Osteoblast (primary cell): ENCODE measurements at regions not wholly inside any gene's neighbourhood (a gene's known extent, or its start where the extent isn't known, plus 50 kb on each side); places are given as distances from the start of the nearest gene placed in this dataset.
"Not testable (repeated sequence)": the region's sequence is repeated elsewhere in the genome, so short reads cannot be mapped to it uniquely, and the experiment has no call there.

Experiments used
- DNase-seq: peaks from one replicate; pipeline ENCODE4 v3.0.0; 2011; ENCODE audit warnings: low spot score, mixed read lengths; ENCODE audit not compliant: insufficient read length; ENCODE audit errors: missing footprints
- H2AFZ ChIP-seq: 2 replicates; pipeline ENCODE4 v1.6.0; 2011; ENCODE audit warnings: mild to moderate bottlenecking, low read length
- H3K27ac ChIP-seq: 2 replicates; pipeline ENCODE4 v1.5.1; 2011; ENCODE audit warnings: mild to moderate bottlenecking, low read depth, low read length, moderate library complexity
- H3K27me3 ChIP-seq: 2 replicates; pipeline ENCODE4 v1.6.0; 2012; ENCODE audit warnings: mild to moderate bottlenecking, control low read depth, inconsistent platforms, low read length, moderate library complexity; ENCODE audit not compliant: insufficient read depth
- H3K36me3 ChIP-seq: 2 replicates; pipeline ENCODE4 v1.5.1; 2011; ENCODE audit warnings: mild to moderate bottlenecking, low read length, control low read depth, moderate library complexity; ENCODE audit not compliant: insufficient read depth
- H3K4me1 ChIP-seq: 2 replicates; pipeline ENCODE4 v1.5.1; 2011; ENCODE audit warnings: mild to moderate bottlenecking, low read length, control low read depth, moderate library complexity; ENCODE audit not compliant: insufficient read depth
- H3K4me2 ChIP-seq: 2 replicates; pipeline ENCODE4 v1.6.0; 2011; ENCODE audit warnings: mild to moderate bottlenecking, low read length; ENCODE audit not compliant: insufficient read depth
- H3K4me3 ChIP-seq: fragments of 200-600 bp; sonication (generic); 3 replicates; pipeline ENCODE4 v1.5.1; 2012; ENCODE audit warnings: mild to moderate bottlenecking, low read length, inconsistent platforms; ENCODE audit not compliant: insufficient read depth
- H3K79me2 ChIP-seq: 2 replicates; pipeline ENCODE4 v1.6.0; 2012; ENCODE audit warnings: mild to moderate bottlenecking, low read length, control low read depth, inconsistent platforms; ENCODE audit not compliant: insufficient read depth
- H3K9me3 ChIP-seq: 2 replicates; pipeline ENCODE4 v1.5.1; 2011; ENCODE audit warnings: low read depth, low read length, control low read depth
- H4K20me1 ChIP-seq: 2 replicates; pipeline ENCODE4 v1.6.0; 2012; ENCODE audit warnings: mild to moderate bottlenecking, low read length, control low read depth; ENCODE audit not compliant: insufficient read depth
- CTCF ChIP-seq: IDR thresholded peaks from 2 replicates; pipeline ENCODE4 v1.5.1; 2011; ENCODE audit warnings: mild to moderate bottlenecking, low read depth, low read length, moderate library complexity; ENCODE audit errors: extremely low read depth

- Histone ChIP-seq H3K27me3 (no peaks in the 10 kb centered on the region), H3K79me2 (no peaks in the 10 kb centered on the region), H3K27ac (no peak overlapping the region), H4K20me1 (no peaks in the 10 kb centered on the region), H3K36me3 (no peaks in the 10 kb centered on the region), H3K4me3 (no peak overlapping the region), H3K4me2 (no peak overlapping the region), H2AFZ (no peak overlapping the region), H3K4me1 (no peaks in the 10 kb centered on the region), H3K9me3 (no peaks in the 10 kb centered on the region)
- TF ChIP-seq CTCF, result no peak
- no peak for DNase-seq
These were observed 579.4 kb upstream of the SLC8A1 start for GRCh38 chr2:41031282-41031681.

- no peaks in the 10 kb centered on the region for H3K36me3 ChIP-seq
These were observed 580.8 kb upstream of the SLC8A1 start for GRCh38 chr2:41032715-41033114.

GRCh38 chr2:41033127-41033526, 581.2 kb upstream of the SLC8A1 start:
- Histone ChIP-seq H3K9me3 (no peaks in the 10 kb centered on the region), H3K4me3 (no peak overlapping the region), H3K27me3 (no peaks in the 10 kb centered on the region), H3K4me2 (no peak overlapping the region), H3K79me2 (no peaks in the 10 kb centered on the region), H3K27ac (no peak overlapping the region), H3K4me1 (no peaks in the 10 kb centered on the region), H4K20me1 (no peaks in the 10 kb centered on the region), H2AFZ (no peak overlapping the region), H3K36me3 (no peaks in the 10 kb centered on the region)
- no peak for TF ChIP-seq CTCF
- DNase-seq, result no peak

More at GRCh38 chr2:41032715-41033114, 580.8 kb upstream of the SLC8A1 start:
- H3K27ac ChIP-seq, result no peak overlapping the region
- no peak overlapping the region for H3K4me3 ChIP-seq
- H3K79me2 ChIP-seq, result no peaks in the 10 kb centered on the region
- no peak overlapping the region for H2AFZ ChIP-seq
- DNase-seq, result no peak
- H4K20me1 ChIP-seq, result no peaks in the 10 kb centered on the region
- no peak for TF ChIP-seq CTCF
- H3K9me3 ChIP-seq, result no peaks in the 10 kb centered on the region
- H3K27me3 ChIP-seq, result no peaks in the 10 kb centered on the region
- H3K4me2 ChIP-seq, result no peak overlapping the region
- H3K4me1 ChIP-seq, result no peaks in the 10 kb centered on the region

GRCh38 chr2:41038408-41038807, 586.5 kb upstream of the SLC8A1 start:
- no peak overlapping the region for H3K4me3 ChIP-seq
- H3K4me2 ChIP-seq, result no peak overlapping the region
- H3K36me3 ChIP-seq, result no peaks in the 10 kb centered on the region
- no peaks in the 10 kb centered on the region for H3K4me1 ChIP-seq
- no peaks in the 10 kb centered on the region for H3K9me3 ChIP-seq
- no peak for TF ChIP-seq CTCF
- no peak overlapping the region for H2AFZ ChIP-seq
- DNase-seq, result no peak
- H3K27ac ChIP-seq, result no peak overlapping the region
- H4K20me1 ChIP-seq, result no peaks in the 10 kb centered on the region
- no peaks in the 10 kb centered on the region for H3K79me2 ChIP-seq
- H3K27me3 ChIP-seq, result no peaks in the 10 kb centered on the region

GRCh38 chr2:41039750-41040149, 587.9 kb upstream of the SLC8A1 start:
- not testable (repeated sequence) for H3K79me2 ChIP-seq, H3K4me1 ChIP-seq, H3K36me3 ChIP-seq, H3K9me3 ChIP-seq, H3K27me3 ChIP-seq, H3K4me2 ChIP-seq, H3K27ac ChIP-seq, DNase-seq, H2AFZ ChIP-seq, H4K20me1 ChIP-seq, H3K4me3 ChIP-seq
